Endothelial cell (in vitro differentiated cells): ENCODE measurements at regions not wholly inside any gene's neighbourhood (a gene's known extent, or its start where the extent isn't known, plus 50 kb on each side); places are given as distances from the start of the nearest gene placed in this dataset.
"Not testable (repeated sequence)": the region's sequence is repeated elsewhere in the genome, so short reads cannot be mapped to it uniquely, and the experiment has no call there.

Experiments
- DNase-seq: peaks from one replicate; pipeline ENCODE4 v3.0.0; 2021; ENCODE audit warnings: low spot score
- H3K27ac Mint-ChIP-seq: one replicate; pipeline ENCODE4 v1.8.0; 2021; ENCODE audit warnings: mixed read lengths, inconsistent platforms; ENCODE audit not compliant: unreplicated experiment
- H3K27me3 Mint-ChIP-seq: one replicate; pipeline ENCODE4 v1.8.0; 2021; ENCODE audit warnings: mild to moderate bottlenecking, moderate library complexity, mixed read lengths, inconsistent platforms; ENCODE audit not compliant: unreplicated experiment
- H3K36me3 Mint-ChIP-seq: one replicate; pipeline ENCODE4 v1.8.0; 2021; ENCODE audit warnings: mild to moderate bottlenecking, low read depth, mixed read lengths, inconsistent platforms; ENCODE audit not compliant: unreplicated experiment
- H3K4me1 Mint-ChIP-seq: one replicate; pipeline ENCODE4 v1.8.0; 2021; ENCODE audit warnings: mild to moderate bottlenecking, mixed read lengths, inconsistent platforms; ENCODE audit not compliant: unreplicated experiment
- H3K4me3 Mint-ChIP-seq: one replicate; pipeline ENCODE4 v1.8.0; 2021; ENCODE audit warnings: mild to moderate bottlenecking, mixed read lengths, inconsistent platforms; ENCODE audit not compliant: unreplicated experiment
- H3K9me3 Mint-ChIP-seq: one replicate; pipeline ENCODE4 v1.8.0; 2021; ENCODE audit warnings: mixed read lengths, inconsistent platforms; ENCODE audit not compliant: unreplicated experiment
- CTCF ChIP-seq: fragments of 200-600 bp; sonication (generic); IDR thresholded peaks from one replicate; pipeline ENCODE4 v1.5.0; 2021; ENCODE audit warnings: antibody characterized with exemption; ENCODE audit not compliant: unreplicated experiment

GRCh38 chr20:25860531-25861150 lies 164.0 kb upstream of the ZNF337 start:
- peak overlapping the region; percentile 37 for H3K27ac Mint-ChIP-seq
- H3K4me1 Mint-ChIP-seq: peaks cover 52% of the 10 kb centered on the region
- no peak for TF ChIP-seq CTCF
- peaks cover 35% of the 10 kb centered on the region for H3K36me3 Mint-ChIP-seq
- no peak for DNase-seq
- peaks cover 51% of the 10 kb centered on the region for H3K27me3 Mint-ChIP-seq
- H3K9me3 Mint-ChIP-seq: no peaks in the 10 kb centered on the region
- H3K4me3 Mint-ChIP-seq: peak overlapping the region; percentile 87

GRCh38 chr20:25859649-25860530 lies 163.2 kb upstream of the ZNF337 start:
- DNase-seq: peak; percentile 44
- no peak for TF ChIP-seq CTCF
- H3K27me3 Mint-ChIP-seq: peaks cover 44% of the 10 kb centered on the region
- H3K4me3 Mint-ChIP-seq: peak overlapping the region; percentile 87
- H3K9me3 Mint-ChIP-seq: no peaks in the 10 kb centered on the region
- H3K27ac Mint-ChIP-seq: no peak overlapping the region
- H3K36me3 Mint-ChIP-seq: peaks cover 31% of the 10 kb centered on the region
- peaks cover 45% of the 10 kb centered on the region for H3K4me1 Mint-ChIP-seq

GRCh38 chr20:25858495-25859425 lies 162.1 kb upstream of the ZNF337 start:
- DNase-seq: no peak
- Mint-ChIP-seq H3K27ac (peak overlapping the region; percentile 37), H3K9me3 (no peaks in the 10 kb centered on the region), H3K36me3 (peaks cover 31% of the 10 kb centered on the region), H3K27me3 (peaks cover 34% of the 10 kb centered on the region), H3K4me3 (peak overlapping the region; percentile 84), H3K4me1 (peaks cover 35% of the 10 kb centered on the region)
- no peak for TF ChIP-seq CTCF

- peaks cover 25% of the 10 kb centered on the region for H3K36me3 Mint-ChIP-seq
- not testable (repeated sequence) for DNase-seq, H3K9me3 Mint-ChIP-seq
- H3K4me3 Mint-ChIP-seq: peak overlapping the region; percentile 53
- peaks cover 25% of the 10 kb centered on the region for H3K4me1 Mint-ChIP-seq
- peak overlapping the region; percentile 69 for H3K27ac Mint-ChIP-seq
- peaks cover 30% of the 10 kb centered on the region for H3K27me3 Mint-ChIP-seq
These were observed 160.6 kb upstream of the ZNF337 start for GRCh38 chr20:25857091-25857788.
